GM19452 (cell line): ENCODE measurements at regions not wholly inside any gene's neighbourhood (a gene's known extent, or its start where the extent isn't known, plus 50 kb on each side); places are given as distances from the start of the nearest gene placed in this dataset.
"Not testable (repeated sequence)": the region's sequence is repeated elsewhere in the genome, so short reads cannot be mapped to it uniquely, and the experiment has no call there.

ENCODE experiments used
- ATAC-seq: cut with Tn5 transposase; IDR thresholded peaks from one replicate; pipeline ENCODE4 v1.9.1; 2021; ENCODE audit not compliant: unreplicated experiment

DNA sequence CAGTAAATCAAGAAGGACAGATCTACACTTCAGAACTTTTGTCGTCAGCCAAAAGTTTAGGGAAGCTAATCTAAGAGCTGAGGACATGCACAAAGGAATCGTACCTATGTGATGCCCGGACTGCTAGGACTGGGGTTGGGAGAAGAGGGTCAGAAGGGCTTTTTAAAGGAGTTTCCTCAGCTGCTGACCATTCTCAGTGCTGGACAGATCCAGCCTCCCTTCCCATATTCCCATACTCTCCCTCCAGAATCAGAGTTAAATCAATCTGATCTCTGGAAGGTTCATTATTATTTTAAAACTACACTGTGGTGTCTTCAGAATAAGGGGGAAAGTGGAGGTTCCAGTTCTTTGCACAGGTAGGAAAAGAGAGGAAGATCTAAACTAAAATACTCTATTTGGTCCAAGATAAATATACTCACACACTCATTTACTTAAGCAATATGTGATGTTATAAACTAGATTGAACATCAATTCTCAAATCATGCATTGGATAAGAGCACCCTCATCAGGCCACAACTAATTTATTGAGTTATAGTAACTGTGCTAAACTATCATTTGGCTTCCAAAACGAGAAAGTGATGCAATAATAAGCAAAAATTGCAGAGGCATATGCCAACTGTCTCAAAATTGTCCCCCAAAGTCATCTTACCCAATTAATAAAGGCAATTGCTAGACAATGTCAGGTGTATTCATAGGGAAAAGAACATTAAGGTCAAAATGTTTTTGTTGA, 124.7 kb downstream of the HNRNPD start:
- ATAC-seq: no peak

DNA sequence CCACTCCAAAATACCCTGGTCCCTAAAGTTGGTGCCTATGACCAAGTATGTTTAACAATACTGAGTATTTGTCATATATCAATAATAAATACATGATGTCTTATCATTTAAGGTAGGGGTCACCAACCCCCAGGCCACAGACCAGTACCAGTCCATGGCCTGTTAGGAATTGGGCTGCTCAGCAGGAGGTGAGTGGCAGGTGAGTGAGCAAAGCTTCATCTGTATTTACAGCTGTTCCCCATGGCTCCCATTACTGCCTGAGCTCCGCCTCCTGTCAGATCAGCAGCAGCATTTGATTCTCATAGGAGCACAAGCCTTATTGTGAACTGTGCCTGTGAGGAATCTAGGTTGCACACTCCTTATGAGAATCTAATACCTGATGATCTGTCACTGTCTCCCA, 126.2 kb downstream of the HNRNPD start:
- no peak for ATAC-seq

DNA sequence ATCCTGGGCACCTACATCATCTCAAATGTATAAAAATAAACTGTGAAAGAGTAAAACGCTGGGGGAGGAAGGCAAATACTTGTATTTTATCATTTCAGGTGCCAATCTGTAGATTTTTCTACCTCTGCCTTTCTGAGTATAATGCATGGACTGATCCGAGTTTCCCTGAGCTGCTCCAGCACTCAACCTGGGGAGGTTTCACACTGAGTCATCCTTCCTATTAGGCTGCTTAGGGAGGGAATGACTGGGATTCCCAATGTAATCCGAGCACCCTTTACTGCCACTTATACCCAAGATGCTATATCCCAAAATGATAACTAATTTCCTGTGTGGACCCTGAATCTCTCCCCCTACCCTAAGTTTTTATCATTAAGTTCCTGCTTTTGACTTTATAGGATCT, 126.6 kb downstream of the HNRNPD start:
- ATAC-seq: no peak

DNA sequence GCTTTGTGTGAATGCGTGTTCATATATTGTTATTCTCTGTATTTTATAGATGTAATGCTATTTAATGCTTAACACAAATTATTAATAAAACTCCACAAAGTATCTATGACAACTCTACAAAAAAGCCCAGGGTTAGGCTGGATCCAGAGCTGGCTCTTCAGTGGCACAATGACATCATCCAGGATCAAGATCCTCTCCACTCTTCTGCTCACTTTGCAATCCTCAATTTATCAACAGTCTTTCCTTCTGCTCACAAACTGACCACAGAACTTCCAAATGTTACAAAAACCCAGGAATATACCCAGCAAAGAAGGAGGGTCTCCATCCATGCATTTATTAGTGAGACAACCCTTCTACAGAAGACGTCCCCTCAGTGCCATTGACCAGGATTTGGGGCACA, 132.3 kb downstream of the HNRNPD start:
- no peak for ATAC-seq

- ATAC-seq: no peak
Observed at GRCh38 chr4:82240410-82240809, 133.4 kb downstream of the HNRNPD start.

DNA sequence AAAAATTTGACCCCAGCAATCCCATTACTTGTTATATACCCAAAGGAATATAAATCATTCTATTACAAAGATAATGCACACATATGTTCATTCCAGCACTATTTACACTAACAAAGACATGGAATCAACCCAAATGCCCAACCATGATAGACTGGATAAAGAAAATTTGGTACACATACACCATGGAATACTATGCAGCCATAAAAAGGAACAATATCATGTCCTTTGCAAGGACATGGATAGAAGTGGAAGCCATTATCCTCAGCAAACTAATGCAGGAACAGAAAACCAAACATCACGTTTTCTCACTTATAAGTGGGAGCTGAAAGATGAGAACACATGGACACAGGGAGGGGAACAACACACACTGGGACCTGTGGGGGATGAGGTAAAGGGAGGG, 136.6 kb downstream of the HNRNPD start:
- ATAC-seq: not testable (repeated sequence)

- no peak for ATAC-seq
Observed at GRCh38 chr4:82235346-82235745, 138.4 kb downstream of the HNRNPD start.

- no peak for ATAC-seq
Observed at GRCh38 chr4:82232891-82233290, 140.9 kb downstream of the HNRNPD start.

GRCh38 chr4:82231806-82232205, 142.0 kb downstream of the HNRNPD start:
- no peak for ATAC-seq

DNA sequence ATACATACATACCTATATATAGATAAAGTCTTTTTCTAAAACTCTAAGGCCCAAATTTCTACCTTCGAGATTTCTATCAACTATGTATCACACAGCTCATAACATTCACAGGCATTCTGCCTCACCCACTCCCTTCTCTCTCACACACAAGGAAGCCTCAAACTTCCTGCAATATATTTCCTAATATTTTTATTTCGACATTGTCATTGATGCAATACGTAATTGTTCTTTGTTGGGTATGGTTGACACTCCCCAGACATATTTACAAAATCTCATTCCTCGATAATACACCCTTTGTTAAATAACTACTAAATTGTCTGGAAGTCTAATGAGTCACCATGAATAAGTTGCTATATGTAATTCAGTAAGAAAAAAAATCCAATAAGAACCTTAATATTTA, 143.5 kb downstream of the HNRNPD start:
- ATAC-seq: no peak

DNA sequence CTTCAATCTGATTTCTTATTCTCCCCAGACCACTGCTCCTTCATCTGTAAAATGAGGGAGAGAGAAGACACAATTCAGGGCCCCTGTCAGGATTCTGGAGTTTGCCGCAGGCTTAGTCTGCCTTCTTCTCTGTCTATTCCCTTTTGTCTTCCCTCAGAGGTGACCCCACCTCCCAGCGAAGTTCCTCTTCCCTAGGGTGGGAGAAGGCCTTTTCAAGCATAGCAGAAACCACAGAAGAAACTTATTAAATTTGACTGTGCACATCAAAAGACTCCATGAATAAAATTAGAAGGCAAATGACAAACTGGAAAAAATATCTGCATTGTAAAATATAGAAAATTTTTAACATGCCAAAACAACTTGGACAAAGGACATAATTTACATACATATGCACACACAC, 148.8 kb downstream of the HNRNPD start:
- ATAC-seq: no peak

GRCh38 chr4:82223715-82224114, 150.1 kb downstream of the HNRNPD start:
- no peak for ATAC-seq

DNA sequence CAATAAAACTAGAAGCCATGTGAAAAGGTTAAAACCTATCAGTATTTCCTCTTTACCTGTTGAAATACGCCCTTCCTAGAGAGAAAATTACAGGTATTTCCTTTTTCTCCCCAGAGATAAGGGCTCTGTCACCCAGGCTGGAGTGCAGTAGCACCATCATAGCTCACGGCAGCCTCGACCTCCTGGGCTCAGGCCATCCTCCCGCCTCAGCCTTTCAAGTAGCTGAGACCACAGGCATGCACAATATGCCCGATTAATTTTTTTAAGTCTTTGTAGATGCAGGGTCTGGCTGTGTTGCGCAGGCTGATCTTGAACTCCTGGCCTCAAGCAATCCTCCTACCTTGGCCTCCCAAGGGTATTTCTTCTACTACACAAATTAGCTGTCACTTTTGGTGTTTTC, 154.4 kb downstream of the HNRNPD start:
- ATAC-seq: no peak

- no peak for ATAC-seq
Observed at GRCh38 chr4:82217986-82218715, 155.6 kb downstream of the HNRNPD start.

GRCh38 chr4:82216219-82216618, 157.6 kb downstream of the HNRNPD start:
- no peak for ATAC-seq

GRCh38 chr4:82215800-82216199, 158.0 kb downstream of the HNRNPD start:
- ATAC-seq: no peak

- ATAC-seq: no peak
Observed at GRCh38 chr4:82215039-82215438, 158.8 kb downstream of the HNRNPD start.

GRCh38 chr4:82213485-82214417, 160.0 kb downstream of the HNRNPD start:
- no peak for ATAC-seq

DNA sequence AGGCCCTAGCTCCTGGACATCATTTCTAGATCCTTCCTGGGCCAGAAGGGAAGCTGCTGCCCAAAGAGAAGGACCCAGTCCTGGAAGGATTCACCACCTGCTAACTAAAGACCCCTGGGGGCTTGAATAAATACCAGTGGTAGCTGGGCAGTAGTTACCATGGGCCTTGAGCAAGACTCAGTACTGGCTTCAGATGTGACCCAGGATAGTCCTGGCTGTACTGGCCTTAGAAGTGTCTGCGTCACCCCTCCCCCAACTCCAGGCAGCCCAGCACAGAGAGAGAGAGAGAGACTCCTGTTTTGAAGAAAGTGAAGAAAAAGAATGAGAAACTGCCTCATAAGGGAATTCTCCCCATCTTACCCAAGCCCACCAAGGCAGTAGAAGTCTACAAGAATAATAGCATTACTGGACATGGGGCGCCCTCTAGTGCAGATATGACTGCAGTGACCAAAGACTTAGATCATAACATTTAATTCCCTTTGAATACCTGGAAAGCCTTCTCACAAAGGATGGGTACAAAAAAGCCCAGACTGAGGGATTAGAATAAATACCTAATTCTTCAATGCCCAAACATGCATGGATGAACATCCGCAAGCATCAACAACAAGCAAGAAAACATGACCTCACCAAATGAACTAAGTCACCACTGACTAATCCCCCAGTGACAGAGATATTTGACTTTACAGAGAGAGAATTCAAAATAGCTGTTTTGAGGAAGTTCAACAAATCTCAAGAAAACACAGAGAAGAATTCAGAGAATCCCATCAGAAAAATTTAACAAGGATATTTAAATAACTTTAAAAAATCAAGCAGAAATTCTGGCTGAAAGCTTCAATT, 171.8 kb downstream of the HNRNPD start:
- no peak for ATAC-seq

DNA sequence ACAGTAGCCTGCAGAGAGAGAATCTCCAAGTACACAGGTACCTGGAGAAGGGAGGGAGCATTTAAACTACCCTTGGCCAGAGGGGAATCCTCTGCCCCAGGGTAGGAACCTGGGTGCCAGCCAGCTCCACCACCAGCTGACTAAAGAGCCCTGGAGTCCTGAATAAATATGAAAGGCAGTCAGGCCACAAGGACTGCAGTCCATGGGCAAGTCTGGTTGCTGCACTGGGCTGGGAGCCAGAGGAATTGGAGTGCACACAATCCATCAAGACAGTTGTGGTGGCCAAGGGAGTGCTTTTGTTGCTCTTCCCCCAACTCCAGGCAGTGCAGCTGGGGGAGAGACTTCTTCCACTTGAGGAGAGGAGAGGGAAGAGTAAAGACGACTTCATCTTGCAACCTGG, 172.5 kb downstream of the HNRNPD start:
- no peak for ATAC-seq

DNA sequence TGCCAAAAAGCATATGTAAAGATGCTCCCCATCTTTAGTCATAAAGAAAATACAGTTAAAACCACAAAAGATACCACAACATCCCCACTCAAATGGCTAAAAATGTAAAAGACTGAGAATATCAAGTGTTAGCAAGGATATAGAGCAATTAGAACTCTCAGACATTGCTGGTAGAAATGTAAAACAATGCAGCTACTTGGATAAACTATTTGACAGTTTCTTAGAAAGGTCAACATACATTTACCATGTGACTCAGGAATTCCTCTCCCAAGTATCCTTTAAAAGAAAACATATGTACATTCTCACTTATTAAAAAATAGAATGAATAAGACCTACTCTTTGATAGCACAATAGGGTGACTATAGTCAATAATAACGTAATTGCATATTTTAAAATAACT, 173.7 kb downstream of the HNRNPD start:
- no peak for ATAC-seq
